Activated T-cell treated with anti-CD3 and anti-CD28 coated beads, Interleukin-2, amount 50 U/mL, for 48 hours (primary cell): ENCODE measurements at regions not wholly inside any gene's neighbourhood (a gene's known extent, or its start where the extent isn't known, plus 50 kb on each side); places are given as distances from the start of the nearest gene placed in this dataset.

Experiments used
- DNase-seq, 2 experiments: peaks; one replicate each; pipeline ENCODE4 v3.0.0-alpha.2; 2020

- DNase-seq: no peak
Observed at GRCh38 chr10:83165265-83165664, 974.0 kb upstream of the GHITM start.

GRCh38 chr10:83166344-83166743 is 973.0 kb upstream of the GHITM start:
- no peak for DNase-seq

GRCh38 chr10:83167081-83167480 is 972.2 kb upstream of the GHITM start:
- DNase-seq: no peak

- DNase-seq: no peak
Observed at GRCh38 chr10:83176901-83177300, 962.4 kb upstream of the GHITM start.

- DNase-seq: no peak
Observed at GRCh38 chr10:83178526-83178925, 960.8 kb upstream of the GHITM start.

- no peak for DNase-seq
Observed at GRCh38 chr10:83179371-83179770, 959.9 kb upstream of the GHITM start.

GRCh38 chr10:83182076-83182475 is 957.2 kb upstream of the GHITM start:
- no peak for DNase-seq

- no peak for DNase-seq
Observed at GRCh38 chr10:83184641-83185040, 954.7 kb upstream of the GHITM start.

- DNase-seq: no peak
Observed at GRCh38 chr10:83190614-83191013, 948.7 kb upstream of the GHITM start.

GRCh38 chr10:83193026-83193425 is 946.3 kb upstream of the GHITM start:
- DNase-seq: no peak

GRCh38 chr10:83195021-83195420 is 944.3 kb upstream of the GHITM start:
- no peak for DNase-seq

GRCh38 chr10:83199374-83199773 is 939.9 kb upstream of the GHITM start:
- no peak for DNase-seq

- DNase-seq: no peak
Observed at GRCh38 chr10:83205861-83206260, 933.4 kb upstream of the GHITM start.

- no peak for DNase-seq
Observed at GRCh38 chr10:83212632-83213334, 926.5 kb upstream of the GHITM start.

- DNase-seq: no peak
Observed at GRCh38 chr10:83214136-83214535, 925.2 kb upstream of the GHITM start.

GRCh38 chr10:83218205-83218604 is 921.1 kb upstream of the GHITM start:
- DNase-seq: no peak

GRCh38 chr10:83222300-83222699 is 917.0 kb upstream of the GHITM start:
- DNase-seq: no peak

- no peak for DNase-seq
Observed at GRCh38 chr10:83222832-83223742, 916.2 kb upstream of the GHITM start.

GRCh38 chr10:83225781-83226180 is 913.5 kb upstream of the GHITM start:
- DNase-seq: no peak

- no peak for DNase-seq
Observed at GRCh38 chr10:83229991-83230390, 909.3 kb upstream of the GHITM start.

GRCh38 chr10:83233691-83234090 is 905.6 kb upstream of the GHITM start:
- no peak for DNase-seq

GRCh38 chr10:83248106-83248631 is 891.1 kb upstream of the GHITM start:
- DNase-seq: no peak

- DNase-seq: no peak
Observed at GRCh38 chr10:83250396-83250795, 888.9 kb upstream of the GHITM start.

GRCh38 chr10:83252169-83252568 is 887.1 kb upstream of the GHITM start:
- DNase-seq: no peak
